Endothelial cell of umbilical vein (primary cell): ENCODE measurements at regions not wholly inside any gene's neighbourhood (a gene's known extent, or its start where the extent isn't known, plus 50 kb on each side); places are given as distances from the start of the nearest gene placed in this dataset.

Source experiments
- BruUV-seq: library from RNA; stranded (reverse); fragments of 400-500 nt; replicated peaks from 2 replicates; lab custom pipeline; 2021; lab: Mats Ljungman, UMichigan
- CTCF ChIA-PET: fragments of 300-600, 350-600 bp; sonication (Branson Sonifier 250); formaldehyde crosslinking; loops from one replicate; lab custom pipeline; 2021; ENCODE audit warnings: antibody characterized with exemption, inconsistent platforms; lab: Charles Lee
- POLR2A ChIA-PET: fragments of 300-600, 350-600 bp; sonication (Branson Sonifier 250); formaldehyde crosslinking; loops from one replicate; lab custom pipeline; 2021; ENCODE audit warnings: antibody characterized with exemption, inconsistent platforms; lab: Charles Lee
- DNase-seq: peaks from one replicate; pipeline ENCODE4 v3.0.0-alpha.2; 2011; ENCODE audit warnings: low read depth, low spot score
- FAIRE-seq: peaks from 2 replicates; lab custom pipeline; 2011; peaks lifted over from hg19 to GRCh38; lab: Jason Lieb, UNC
- H2AFZ ChIP-seq: 2 replicates; pipeline ENCODE4 v1.6.0; 2012; ENCODE audit warnings: low read depth, low read length, control low read depth, inconsistent platforms
- H3K27ac ChIP-seq: 2 replicates; pipeline ENCODE4 v1.5.1; 2011; ENCODE audit warnings: low read depth, mild to moderate bottlenecking, control low read depth, low read length, moderate library complexity; ENCODE audit not compliant: insufficient read depth
- H3K27me3 ChIP-seq, 2 experiments: 2 replicates each; pipeline versions ENCODE4 v1.6.0 to v1.6.1; 2011; ENCODE audit warnings: low read length in 2 of 2, mixed read lengths in 1 of 2; ENCODE audit not compliant: control insufficient read depth in 2 of 2, insufficient read depth in 2 of 2
- H3K36me3 ChIP-seq, 2 experiments: 2 replicates in 1 of 2; 3 replicates in 1 of 2; pipeline ENCODE4 v1.5.1; 2011; ENCODE audit warnings: low read length in 2 of 2, mild to moderate bottlenecking in 1 of 2, moderate library complexity in 1 of 2; ENCODE audit not compliant: control insufficient read depth in 2 of 2, insufficient read depth in 2 of 2; ENCODE audit errors: extremely low read depth in 1 of 2
- H3K4me1 ChIP-seq: 3 replicates; pipeline ENCODE4 v1.5.1; 2011; ENCODE audit warnings: mild to moderate bottlenecking, low read length; ENCODE audit not compliant: control insufficient read depth, insufficient read depth; ENCODE audit errors: extremely low read depth
- H3K4me2 ChIP-seq: 2 replicates; pipeline ENCODE4 v1.6.1; 2011; ENCODE audit warnings: low read length, control low read depth, mixed read lengths; ENCODE audit not compliant: insufficient read depth
- H3K4me3 ChIP-seq, 3 experiments: fragments of 200-600 bp in 1 of 3; sonication (generic), shearing (Covaris generic) in 1 of 3; replicated peaks in 1 of 3; 2 replicates each; pipeline ENCODE4 v1.5.1; 2011 to 2016; ENCODE audit warnings: control low read depth in 3 of 3, low read length in 3 of 3, mild to moderate bottlenecking in 2 of 3, inconsistent platforms in 1 of 3, low read depth in 1 of 3, moderate library complexity in 1 of 3; ENCODE audit not compliant: insufficient read depth in 1 of 3
- H3K79me2 ChIP-seq: 2 replicates; pipeline ENCODE4 v1.6.0; 2012; ENCODE audit warnings: low read length, inconsistent platforms; ENCODE audit not compliant: control insufficient read depth, insufficient read depth
- H3K9ac ChIP-seq: replicated peaks from 2 replicates; pipeline ENCODE3; 2011; ENCODE audit warnings: low read length, control low read depth; ENCODE audit not compliant: insufficient read depth; ENCODE audit errors: extremely low read depth
- H3K9me1 ChIP-seq: replicated peaks from 3 replicates; pipeline ENCODE4 v1.6.0; 2011; ENCODE audit warnings: mild to moderate bottlenecking, low read length; ENCODE audit not compliant: control insufficient read depth, insufficient read depth; ENCODE audit errors: extremely low read depth
- H3K9me3 ChIP-seq: replicated peaks from 2 replicates; pipeline ENCODE4 v1.5.1; 2012; ENCODE audit warnings: low read length, inconsistent platforms; ENCODE audit not compliant: control insufficient read depth, insufficient read depth
- H4K20me1 ChIP-seq: replicated peaks from 2 replicates; pipeline ENCODE3; 2011; ENCODE audit warnings: mild to moderate bottlenecking, low read length; ENCODE audit not compliant: control insufficient read depth, insufficient read depth; ENCODE audit errors: extremely low read depth
- CTCF ChIP-seq, 2 donors: IDR thresholded peaks; 1 replicate in 1 of 2; 2 replicates in 1 of 2; pipeline ENCODE4 v1.5.1; 2011; ENCODE audit warnings: low read length in 2 of 2, mild to moderate bottlenecking in 2 of 2, moderate library complexity in 2 of 2, control low read depth in 1 of 2, inconsistent platforms in 1 of 2, low read depth in 1 of 2; ENCODE audit not compliant: insufficient read depth in 1 of 2; ENCODE audit errors: extremely low read depth in 1 of 2
- EZH2 ChIP-seq: IDR thresholded peaks from 2 replicates; pipeline ENCODE4 v1.6.1; 2012; ENCODE audit warnings: borderline replicate concordance, low read depth, mild to moderate bottlenecking, moderate library complexity, low read length, inconsistent platforms; ENCODE audit not compliant: severe bottlenecking
- FOS ChIP-seq: IDR thresholded peaks from 2 replicates; pipeline ENCODE4 v1.6.1; 2011; ENCODE audit warnings: mild to moderate bottlenecking, low read length, moderate library complexity, borderline replicate concordance; ENCODE audit not compliant: insufficient read depth
- GATA2 ChIP-seq: IDR thresholded peaks from 2 replicates; pipeline ENCODE4 v1.7.0; 2011; ENCODE audit warnings: low read depth, mild to moderate bottlenecking, moderate library complexity, mixed read lengths, low read length; ENCODE audit not compliant: insufficient read length, insufficient read depth
- JUN ChIP-seq: IDR thresholded peaks from 2 replicates; pipeline ENCODE4 v1.6.1; 2011; ENCODE audit warnings: borderline replicate concordance, low read depth; ENCODE audit not compliant: insufficient read length, insufficient read depth
- MAX ChIP-seq: IDR thresholded peaks from 2 replicates; pipeline ENCODE4 v1.6.1; 2011; ENCODE audit not compliant: insufficient read depth, insufficient read length
- MYC ChIP-seq: IDR thresholded peaks from one replicate; pipeline ENCODE4 v1.6.1; 2011; ENCODE audit warnings: mild to moderate bottlenecking, low read depth, low read length
- POLR2A ChIP-seq: IDR thresholded peaks from 2 replicates; pipeline ENCODE4 v1.6.1; 2012; ENCODE audit warnings: low read depth, mild to moderate bottlenecking, control low read depth, low read length
- POLR2AphosphoS5 ChIP-seq: IDR thresholded peaks from 2 replicates; pipeline ENCODE4 v1.6.1; 2012; ENCODE audit warnings: low read depth, mild to moderate bottlenecking, control low read depth, low read length, moderate library complexity; ENCODE audit not compliant: insufficient read depth
- dilution Hi-C: fragments of 300-500 bp; cut with MboI; formaldehyde crosslinking; loops from one replicate; pipeline ENCODE4 v1.15.0; 2019; ENCODE audit warnings: low sequenced_read_pairs; ENCODE audit not compliant: extremely low pct_ligation_motif_present
- intact Hi-C: fragments of 100-400 bp; cut with micrococcal nuclease; formaldehyde crosslinking; loops from one replicate; pipeline ENCODE4 v1.10.0; 2022

- Histone ChIP-seq H3K79me2 (no peaks in the 10 kb centered on the region), H2AFZ (no peak overlapping the region), H3K9me3 (no peaks in the 10 kb centered on the region), H3K9ac (no peak overlapping the region), H3K9me1 (no peaks in the 10 kb centered on the region), H3K36me3 (no peaks in the 10 kb centered on the region), H3K4me2 (no peak overlapping the region), H3K27ac (no peak overlapping the region), H4K20me1 (no peaks in the 10 kb centered on the region), H3K4me3 (no peak overlapping the region), H3K27me3 (peaks cover 2 to 4% of the 10 kb centered on the region in 2 experiments), H3K4me1 (no peaks in the 10 kb centered on the region)
- FAIRE-seq = no peak
- TF ChIP-seq CTCF (IDR thresholded peaks at IDR 0.05; ENCODE audit: extremely low read depth in 1 of 2, insufficient read depth in 1 of 2, low read depth in 1 of 2, low read length in 2 of 2) (no peak), MYC (no peak), MAX (no peak), POLR2A (no peak), JUN (no peak), EZH2 (no peak), GATA2 (no peak), POLR2AphosphoS5 (no peak), FOS (no peak)
- dilution Hi-C loops = no loop called here
- POLR2A ChIA-PET = no interaction called here
- CTCF ChIA-PET = no interaction called here
- no peak for DNase-seq
- BruUV-seq = no TSS peak
- intact Hi-C loops = no loop called here
Observed at GRCh38 chr10:71079761-71080380, 132.5 kb upstream of the UNC5B start.
